HG02763 (cell line): ENCODE measurements at regions not wholly inside any gene's neighbourhood (a gene's known extent, or its start where the extent isn't known, plus 50 kb on each side); places are given as distances from the start of the nearest gene placed in this dataset.
A peak's percentile ranks its signal among the peaks of the same experiment; 100 is the strongest.

Experiments
- ATAC-seq: cut with Tn5 transposase; IDR thresholded peaks from one replicate; pipeline ENCODE4 v1.9.1; 2021; ENCODE audit warnings: mild to moderate bottlenecking, moderate library complexity; ENCODE audit not compliant: unreplicated experiment

DNA sequence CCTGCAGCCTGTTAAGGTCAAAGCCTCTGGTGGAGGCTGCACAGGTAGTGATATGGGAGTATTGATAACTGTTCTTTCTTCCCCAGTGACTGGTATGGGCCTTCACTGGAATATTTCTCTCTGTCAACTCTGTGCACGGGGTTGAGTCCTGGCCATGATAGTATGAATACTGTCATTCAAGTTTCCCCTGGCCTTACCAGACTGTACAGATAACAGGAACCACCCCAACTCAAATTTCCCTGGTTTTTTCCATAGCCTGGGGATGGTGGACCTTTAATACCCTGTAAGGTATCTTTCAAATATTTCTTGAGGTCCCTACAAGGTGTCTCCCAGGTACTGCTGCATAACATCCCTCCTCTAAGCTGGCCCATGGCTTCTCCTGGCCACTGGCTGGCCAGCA lies 51.4 kb upstream of the TNFAIP3 start:
- peak; percentile 5 for ATAC-seq

DNA sequence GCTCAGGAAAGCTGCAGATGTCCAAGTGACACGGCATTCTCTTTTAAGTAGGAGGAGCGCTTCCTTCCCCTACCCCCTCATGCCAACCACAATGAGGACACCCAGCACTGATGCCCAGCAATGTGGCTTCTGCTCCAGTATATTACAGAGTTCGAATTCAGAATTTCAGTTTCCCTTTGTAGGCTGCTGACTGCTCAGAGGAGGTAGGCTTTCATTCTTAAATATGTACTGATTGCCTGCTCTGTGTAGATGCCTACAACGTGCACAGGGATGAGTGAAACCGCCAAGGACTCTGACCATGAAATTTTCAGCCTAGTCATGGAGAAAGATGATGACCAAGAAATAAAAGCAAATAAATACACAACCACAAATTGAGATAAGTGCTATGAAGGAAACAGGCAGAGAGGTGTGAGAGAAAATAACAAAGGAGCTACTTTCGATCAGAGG lies 50.9 kb upstream of the TNFAIP3 start:
- peak; percentile 42 for ATAC-seq

DNA sequence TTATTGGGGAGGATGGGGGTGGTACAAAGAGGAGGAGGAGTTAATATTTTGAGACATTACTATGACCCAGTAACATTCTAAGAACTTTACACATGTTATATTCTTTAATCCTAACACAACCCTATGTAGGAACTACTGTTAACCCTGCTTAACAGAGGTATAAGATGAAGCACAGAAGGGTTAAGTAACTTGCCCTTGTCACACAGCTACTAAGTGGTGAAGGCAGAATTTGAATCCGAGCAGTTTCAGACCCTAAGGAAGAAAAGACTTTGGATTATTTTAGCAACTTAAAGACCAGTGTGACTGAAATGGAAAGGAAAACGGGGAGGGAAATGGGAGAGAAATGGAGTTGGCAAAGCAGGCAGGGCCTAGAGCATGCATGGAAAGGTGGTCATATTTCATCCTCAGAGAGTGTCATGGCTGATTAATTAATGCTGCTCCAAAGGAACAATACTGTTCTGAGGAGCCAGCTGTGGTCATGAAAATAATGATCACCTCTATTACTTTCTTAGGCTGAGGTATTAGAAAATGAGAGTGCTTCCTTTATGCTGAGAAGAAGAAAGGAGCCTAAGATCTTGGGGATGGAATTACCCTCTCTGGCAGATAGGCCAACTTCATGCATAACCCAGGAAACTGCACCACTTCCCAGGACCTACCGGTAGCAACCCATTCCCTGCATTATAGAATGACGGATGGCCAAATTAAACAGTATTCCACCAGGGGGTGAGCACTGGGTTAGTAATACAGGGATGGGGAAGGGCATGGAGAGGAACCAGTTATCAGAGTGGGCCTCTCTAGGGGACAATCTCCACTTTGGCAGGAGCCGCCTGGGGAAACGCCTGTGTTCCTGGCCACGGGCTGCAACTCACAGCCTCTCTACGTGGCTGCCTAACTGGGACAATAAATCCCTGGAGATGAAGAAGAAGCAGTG lies 50.1 kb upstream of the TNFAIP3 start:
- ATAC-seq: no peak
